K562 (cell line): ENCODE measurements at regions not wholly inside any gene's neighbourhood (a gene's known extent, or its start where the extent isn't known, plus 50 kb on each side); places are given as distances from the start of the nearest gene placed in this dataset.

Source experiments
- ATAC-seq: fragments of 200-7000 bp; cut with Tn5 transposase; 3 replicates; pipeline ENCODE4 v1.9.1; 2020; ENCODE audit warnings: moderate library complexity
- BruUV-seq: library from RNA; stranded (reverse); fragments of 400-500 nt; replicated peaks from 2 replicates; lab custom pipeline; 2021; lab: Mats Ljungman, UMichigan
- CTCF ChIA-PET: fragments of 300-600 bp; formaldehyde crosslinking; extraction: SDS; loops from one replicate; lab custom pipeline; 2021; ENCODE audit warnings: low intra/inter-chr PET ratio; lab: Yijun Ruan, JAX
- POLR2A ChIA-PET: fragments of 300-600, 350-650 bp; sonication (Branson Sonifier 250); formaldehyde crosslinking; extraction: SDS; loops from one replicate; lab custom pipeline; 2021; ENCODE audit warnings: antibody characterized with exemption, inconsistent platforms; lab: Yijun Ruan, JAX
- DNase-seq, 4 experiments: peaks; one replicate each; pipeline versions ENCODE4 v3.0.0 to v3.0.0-alpha.2; 2011 to 2018; ENCODE audit warnings: low spot score in 3 of 4, mixed read lengths in 3 of 4; ENCODE audit errors: extremely low read depth in 1 of 4
- FAIRE-seq: peaks from 2 replicates; lab custom pipeline; 2011; peaks lifted over from hg19 to GRCh38; lab: Jason Lieb, UNC
- H2AFZ ChIP-seq: 2 replicates; pipeline ENCODE4 v1.6.0; 2011; ENCODE audit warnings: low read depth, low read length, control low read depth, inconsistent platforms
- H3K27ac ChIP-seq: fragments of 200-600 bp; 3 replicates; pipeline ENCODE4 v1.8.0; 2011; ENCODE audit warnings: low read depth, mild to moderate bottlenecking, control low read depth, inconsistent platforms, low read length, moderate library complexity, mixed read lengths; ENCODE audit errors: extremely low read depth
- H3K27me3 ChIP-seq, 2 experiments: fragments of 300-600 bp in 1 of 2; 2 replicates in 1 of 2; 3 replicates in 1 of 2; pipeline versions ENCODE4 v1.6.0 to v1.8.0; 2011; ENCODE audit warnings: inconsistent platforms in 2 of 2, low read length in 2 of 2, mild to moderate bottlenecking in 1 of 2, mixed read lengths in 1 of 2, moderate library complexity in 1 of 2; ENCODE audit not compliant: control insufficient read depth in 2 of 2, insufficient read depth in 2 of 2
- H3K36me3 ChIP-seq: fragments of 300-600 bp; 3 replicates; pipeline ENCODE4 v1.8.0; 2011; ENCODE audit warnings: mild to moderate bottlenecking, low read length, inconsistent platforms; ENCODE audit not compliant: control insufficient read depth, insufficient read depth
- H3K4me1 ChIP-seq, 2 experiments: fragments of 200-600 bp in 1 of 2; replicated peaks in 1 of 2; 2 replicates in 1 of 2; 3 replicates in 1 of 2; pipeline versions ENCODE4 v1.5.1 to v1.8.0; 2011; ENCODE audit warnings: inconsistent platforms in 2 of 2, low read length in 2 of 2, mild to moderate bottlenecking in 1 of 2, mixed read lengths in 1 of 2, moderate library complexity in 1 of 2; ENCODE audit not compliant: control insufficient read depth in 2 of 2, insufficient read depth in 2 of 2
- H3K4me2 ChIP-seq: 2 replicates; pipeline ENCODE4 v1.6.1; 2011; ENCODE audit warnings: low read length, control low read depth, inconsistent platforms, mixed read lengths; ENCODE audit not compliant: insufficient read depth
- H3K4me3 ChIP-seq: fragments of 200-600 bp; sonication (generic), shearing (Covaris generic); 2 replicates; pipeline ENCODE4 v1.5.1; 2016; ENCODE audit warnings: control low read depth, inconsistent platforms
- H3K79me2 ChIP-seq: fragments of 200-600 bp; 3 replicates; pipeline ENCODE4 v1.8.0; 2011; ENCODE audit warnings: low read length, inconsistent platforms; ENCODE audit not compliant: control insufficient read depth, insufficient read depth
- H3K9ac ChIP-seq, 2 experiments: 2 replicates each; pipeline versions ENCODE4 v1.6.0 to v1.6.1; 2011; ENCODE audit warnings: low read depth in 2 of 2, low read length in 2 of 2, control low read depth in 1 of 2, inconsistent platforms in 1 of 2, mild to moderate bottlenecking in 1 of 2, mixed read lengths in 1 of 2; ENCODE audit not compliant: insufficient read depth in 1 of 2
- H3K9me1 ChIP-seq: one replicate; pipeline ENCODE4 v1.6.0; 2011; ENCODE audit warnings: inconsistent platforms, mild to moderate bottlenecking, low read length, moderate library complexity; ENCODE audit not compliant: control insufficient read depth, insufficient read depth
- H3K9me3 ChIP-seq: replicated peaks from 2 replicates; pipeline ENCODE4 v1.5.1; 2011; ENCODE audit warnings: low read depth, low read length, inconsistent platforms; ENCODE audit not compliant: control insufficient read depth, insufficient read depth
- H4K20me1 ChIP-seq: replicated peaks from 2 replicates; pipeline ENCODE4 v1.6.1; 2011; ENCODE audit warnings: low read length, inconsistent platforms, mixed read lengths; ENCODE audit not compliant: control insufficient read depth, insufficient read depth
- DLX4 ChIP-seq: fragments of 250-450 bp; sonication (Bioruptor Pico); IDR thresholded peaks from 2 replicates; pipeline ENCODE4 v1.6.1; 2021; ENCODE audit warnings: mild to moderate bottlenecking
- ELF4 ChIP-seq: fragments of 450-650 bp; formaldehyde crosslinking; IDR thresholded peaks from 2 replicates; pipeline ENCODE4 v1.4.0; 2022; ENCODE audit warnings: missing genetic modification characterization
- FOXK1 ChIP-seq: sonication (generic); formaldehyde crosslinking; IDR thresholded peaks from 2 replicates; pipeline ENCODE4 v1.8.0; 2022; ENCODE audit warnings: missing genetic modification reagents, mild to moderate bottlenecking, borderline replicate concordance
- GMEB1 ChIP-seq: fragments of 250-450 bp; sonication (Bioruptor Pico); IDR thresholded peaks from 2 replicates; pipeline ENCODE4 v1.4.0; 2020; ENCODE audit warnings: mild to moderate bottlenecking
- LCOR ChIP-seq: sonication (generic); formaldehyde crosslinking; IDR thresholded peaks from 2 replicates; pipeline ENCODE4 v1.8.0; 2022; ENCODE audit warnings: mild to moderate bottlenecking, missing genetic modification reagents
- LEF1 ChIP-seq: fragments of 450-650 bp; IDR thresholded peaks from 2 replicates; pipeline ENCODE4 v1.6.1; 2016; ENCODE audit warnings: mild to moderate bottlenecking
- MCM3 ChIP-seq: fragments of 450-650 bp; IDR thresholded peaks from 2 replicates; pipeline ENCODE4 v1.6.1; 2016
- MYC ChIP-seq, 2 experiments: fragments of 250-450 bp in 1 of 2; sonication (Bioruptor Pico) in 1 of 2; IDR thresholded peaks; 2 replicates each; pipeline versions ENCODE4 v1.5.1 to v1.6.1; 2012 to 2021; ENCODE audit warnings: low read depth in 2 of 2, borderline replicate concordance in 1 of 2, improper control_type of control experiment in 1 of 2, low read length in 1 of 2, mild to moderate bottlenecking in 1 of 2, moderate library complexity in 1 of 2
- NFRKB ChIP-seq: fragments of 450-650 bp; IDR thresholded peaks from 2 replicates; pipeline ENCODE4 v1.6.1; 2016; ENCODE audit warnings: low read depth
- PRMT5 ChIP-seq: sonication (generic); formaldehyde crosslinking; IDR thresholded peaks from 2 replicates; pipeline ENCODE4 v1.5.0; 2020; ENCODE audit warnings: missing genetic modification reagents
- RBM14 ChIP-seq: fragments of 200-400 bp; formaldehyde crosslinking; IDR thresholded peaks from 2 replicates; pipeline ENCODE4 v1.6.1; 2018; ENCODE audit warnings: low read depth, mild to moderate bottlenecking, low read length, moderate library complexity, borderline replicate concordance; ENCODE audit not compliant: insufficient read depth
- RHOXF2B ChIP-seq: fragments of 250-450 bp; sonication (Bioruptor Pico); conservative IDR thresholded peaks from 2 replicates; pipeline ENCODE4 v1.5.1; 2021
- TEAD2 ChIP-seq: fragments of 450-650 bp; IDR thresholded peaks from 2 replicates; pipeline ENCODE4 v1.6.1; 2016; ENCODE audit warnings: missing genetic modification characterization, control low read depth, missing compliant biosample characterization
- TFAM ChIP-seq: fragments of 250-450 bp; sonication (Bioruptor Pico); conservative IDR thresholded peaks from 2 replicates; pipeline ENCODE4 v1.5.0; 2021; ENCODE audit warnings: mild to moderate bottlenecking, moderate library complexity
- ZNF165 ChIP-seq: fragments of 250-450 bp; sonication (Bioruptor Pico); IDR thresholded peaks from 2 replicates; pipeline ENCODE4 v1.4.0; 2020; ENCODE audit warnings: borderline replicate concordance
- ZNF57 ChIP-seq: fragments of 450-650 bp; formaldehyde crosslinking; IDR thresholded peaks from 2 replicates; pipeline ENCODE4 v1.4.0; 2020; ENCODE audit warnings: mild to moderate bottlenecking, moderate library complexity
- WGBS: fragments of 100-300 bp; shearing (Covaris generic); methylation state at CpG from one replicate; pipeline ENCODE4 v1.1.6; 2016; ENCODE audit warnings: low coverage, mixed read lengths; ENCODE audit not compliant: insufficient coverage; ENCODE audit errors: missing lambda C conversion rate; 5-methylcytosine and 5-hydroxymethylcytosine counted together
- in situ Hi-C: fragments of 300-500 bp; cut with MboI; formaldehyde crosslinking; loops from 4 replicates; pipeline ENCODE4 v1.15.0; 2018; ENCODE audit warnings: inconsistent platforms, mixed read lengths
- intact Hi-C: fragments of 100-400 bp; cut with micrococcal nuclease; formaldehyde crosslinking; loops from 2 replicates; pipeline ENCODE4 v1.14.2; 2022

GRCh38 chr5:57711471-57711870 is 228.9 kb upstream of the ACTBL2 start (continued):
- TF ChIP-seq FOXK1 (CRISPR knock-in tag): no peak
- TF ChIP-seq, all 486 proteins: peak for 0

- no TSS peak for BruUV-seq
- no peaks in the 10 kb centered on the region for H3K27me3 ChIP-seq
Measured at GRCh38 chr5:57710126-57710525, 227.5 kb upstream of the ACTBL2 start.

GRCh38 chr5:57705769-57706168 is 223.2 kb upstream of the ACTBL2 start:
- Histone ChIP-seq H3K27ac (no peak overlapping the region), H3K27me3 (no peaks in the 10 kb centered on the region), H3K9me1 (no peaks in the 10 kb centered on the region), H3K4me1 (no peaks in the 10 kb centered on the region), H3K4me2 (no peak overlapping the region), H2AFZ (no peak overlapping the region), H4K20me1 (no peaks in the 10 kb centered on the region), H3K79me2 (no peaks in the 10 kb centered on the region), H3K36me3 (no peaks in the 10 kb centered on the region), H3K9ac (no peak overlapping the region), H3K4me3 (no peak overlapping the region), H3K9me3 (no peaks in the 10 kb centered on the region)
- intact Hi-C loops (no loop called here), in situ Hi-C loops (no loop called here)
- CTCF ChIA-PET: no interaction called here
- ATAC-seq: no peak
- no peak for DNase-seq
- FAIRE-seq: no peak
- BruUV-seq: no TSS peak
- 2% methylated on average over 3 of the region's 3 CpGs for WGBS
- POLR2A ChIA-PET: interaction anchor here (0.6 to 2.3 kb wide), 2 partner anchors 10 to 406 kb away, joined by 3 to 7 read pairs; no protein-coding TSS in a partner anchor
- TF ChIP-seq NFRKB (no peak), ELF4 (CRISPR knock-in tag) (no peak), RBM14 (no peak), ZNF57 (no peak), DLX4 (CRISPR knock-in tag) (no peak), GMEB1 (CRISPR knock-in tag) (no peak), RHOXF2B (CRISPR knock-in tag) (no peak), LCOR (CRISPR knock-in tag) (no peak), LEF1 (no peak), ZNF165 (CRISPR knock-in tag) (no peak), TFAM (no peak), PRMT5 (CRISPR knock-in tag) (no peak), MCM3 (no peak), TEAD2 (tag) (no peak)

More at GRCh38 chr5:57710126-57710525, 227.5 kb upstream of the ACTBL2 start:
- H3K4me1 ChIP-seq: no peaks in the 10 kb centered on the region
- H3K9me3 ChIP-seq: no peaks in the 10 kb centered on the region
- H3K4me3 ChIP-seq: no peak overlapping the region
- 0% methylated on average over 1 of the region's 1 CpG for WGBS
- H3K79me2 ChIP-seq: no peaks in the 10 kb centered on the region
- TF ChIP-seq MYC (IDR thresholded peaks at IDR 0.05; ENCODE audit: low read depth, low read length) (no peak), MYC (CRISPR knock-in tag; IDR thresholded peaks at IDR 0.05; ENCODE audit: borderline replicate concordance, low read depth) (no peak)
- H2AFZ ChIP-seq: no peak overlapping the region
- no peak overlapping the region for H3K27ac ChIP-seq
- no peak overlapping the region for H3K9ac ChIP-seq
- in situ Hi-C loops (no loop called here), intact Hi-C loops (no loop called here)
- H3K9me1 ChIP-seq: no peaks in the 10 kb centered on the region
- DNase-seq (no peak), FAIRE-seq (no peak), ATAC-seq (no peak)
- H3K4me2 ChIP-seq: no peak overlapping the region
- no peaks in the 10 kb centered on the region for H3K36me3 ChIP-seq
- ChIA-PET CTCF (no interaction called here), POLR2A (no interaction called here)
- no peaks in the 10 kb centered on the region for H4K20me1 ChIP-seq
